ENCODE measurements at regions not wholly inside any gene's neighbourhood (a gene's known extent, or its start where the extent isn't known, plus 50 kb on each side); places are given as distances from the start of the nearest gene placed in this dataset.
A peak's percentile ranks its signal among the peaks of the same experiment; 100 is the strongest.

DNA sequence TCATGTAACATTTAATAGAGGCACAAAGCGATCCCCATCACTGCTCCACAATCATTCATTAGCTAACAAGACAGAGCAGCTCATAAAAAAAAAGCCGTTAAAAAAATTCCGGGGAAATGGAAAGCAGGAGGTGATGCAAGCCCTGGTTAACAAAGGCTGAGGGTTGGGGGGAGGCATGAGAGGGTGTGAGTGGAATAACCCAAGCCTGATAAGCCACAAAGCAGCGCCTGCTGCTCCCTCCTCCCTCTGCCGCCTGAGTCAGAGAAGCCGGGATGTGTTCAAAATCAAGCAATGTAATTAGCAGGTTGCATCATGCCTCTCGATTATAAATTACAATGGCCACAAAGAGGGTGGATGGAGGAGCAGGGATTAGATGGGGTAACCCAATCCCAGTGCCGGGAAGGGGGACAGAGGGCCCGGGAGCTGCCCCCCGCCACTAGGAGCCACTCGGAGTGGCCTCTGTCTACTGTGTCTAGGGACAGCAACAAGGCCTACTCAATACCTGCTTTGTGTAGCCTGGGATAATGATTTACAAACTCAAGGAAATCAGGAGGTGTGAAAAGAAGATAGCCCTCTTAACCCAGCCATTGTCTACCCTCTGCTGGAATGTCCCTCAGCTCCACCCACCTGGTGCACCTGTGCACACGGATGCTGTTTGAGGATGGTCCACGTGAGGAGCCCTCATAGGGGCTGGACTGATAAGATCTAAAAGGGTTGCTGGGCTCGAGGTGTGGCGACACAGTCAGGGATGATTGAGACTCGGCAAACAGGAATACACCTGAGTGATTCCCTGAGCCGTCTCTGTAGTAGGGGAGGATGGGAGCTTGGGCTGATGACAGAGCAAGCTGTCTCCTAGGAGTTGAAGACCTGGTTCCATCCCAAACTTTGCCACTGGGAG, 156.9 kb downstream of the VEGFA start (continued):
- TF ChIP-seq MYC (IDR thresholded peaks at IDR 0.05; ENCODE audit: low read depth, low read length) (peak; percentile 94), MYC (CRISPR knock-in tag; IDR thresholded peaks at IDR 0.05; ENCODE audit: borderline replicate concordance, low read depth) (peak; percentile 95), HDAC1 (IDR thresholded peaks at IDR 0.05) (peak in 1 of 2 experiments; percentile 50; a peak in 1 of 4 replicates), HMG20B (CRISPR knock-in tag; IDR thresholded peaks at IDR 0.05) (no peak), DDX20 (tag; IDR thresholded peaks at IDR 0.05; ENCODE audit: low read depth) (peak; percentile 65), POLR2AphosphoS5 (IDR thresholded peaks at IDR 0.05; ENCODE audit: control insufficient read depth, insufficient read depth, low read depth, low read length) (peak; percentile 47; the same call in 1 of the 2 replicates), ZNF77 (CRISPR knock-in tag; IDR thresholded peaks at IDR 0.05) (no peak), ZEB2 (IDR thresholded peaks at IDR 0.05) (peak; percentile 74), PTRF (tag; IDR thresholded peaks at IDR 0.05) (peak; percentile 78), ELF4 (CRISPR knock-in tag; IDR thresholded peaks at IDR 0.05) (peak; percentile 21; the same call in 1 of the 2 replicates), CBFA2T3 (IDR thresholded peaks at IDR 0.05) (peak; percentile 46), NR2C1 (IDR thresholded peaks at IDR 0.05) (peak; percentile 2; the same call in 1 of the 2 replicates), NR2C1 (tag; IDR thresholded peaks at IDR 0.05) (peak; percentile 79), SRF (CRISPR knock-in tag; IDR thresholded peaks at IDR 0.05) (peak; percentile 24 to 78; a peak in 3 of 4 replicates), ZBTB43 (CRISPR knock-in tag; IDR thresholded peaks at IDR 0.05) (0 out of 2 replicates have a peak, but pooled peaks have one; percentile 66), BCOR (IDR thresholded peaks at IDR 0.05) (0 out of 2 replicates have a peak, but pooled peaks have one; percentile 16), ZNF24 (IDR thresholded peaks at IDR 0.05) (0 out of 2 replicates have a peak, but pooled peaks have one; percentile 44), ZBTB9 (CRISPR knock-in tag; IDR thresholded peaks at IDR 0.05) (peak; percentile 86), YY1 (IDR thresholded peaks at IDR 0.05; ENCODE audit: borderline replicate concordance in 1 of 3, control insufficient read depth in 1 of 3, extremely low read depth in 1 of 3, insufficient read depth in 3 of 3, insufficient read length in 1 of 3, insufficient replicate concordance in 2 of 3, low read depth in 1 of 3, low read length in 2 of 3) (peak in 1 of 3 experiments; percentile 29)
- TF ChIP-seq, protein P1, sequence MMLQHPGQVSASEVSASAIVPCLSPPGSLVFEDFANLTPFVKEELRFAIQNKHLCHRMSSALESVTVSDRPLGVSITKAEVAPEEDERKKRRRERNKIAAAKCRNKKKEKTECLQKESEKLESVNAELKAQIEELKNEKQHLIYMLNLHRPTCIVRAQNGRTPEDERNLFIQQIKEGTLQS (IDR thresholded peaks at IDR 0.05): peak; percentile 100
- TF ChIP-seq, protein P1 (CRISPR knock-in tag; conservative IDR thresholded peaks at IDR 0.05): peak; percentile 83
- TF ChIP-seq, protein P2, sequence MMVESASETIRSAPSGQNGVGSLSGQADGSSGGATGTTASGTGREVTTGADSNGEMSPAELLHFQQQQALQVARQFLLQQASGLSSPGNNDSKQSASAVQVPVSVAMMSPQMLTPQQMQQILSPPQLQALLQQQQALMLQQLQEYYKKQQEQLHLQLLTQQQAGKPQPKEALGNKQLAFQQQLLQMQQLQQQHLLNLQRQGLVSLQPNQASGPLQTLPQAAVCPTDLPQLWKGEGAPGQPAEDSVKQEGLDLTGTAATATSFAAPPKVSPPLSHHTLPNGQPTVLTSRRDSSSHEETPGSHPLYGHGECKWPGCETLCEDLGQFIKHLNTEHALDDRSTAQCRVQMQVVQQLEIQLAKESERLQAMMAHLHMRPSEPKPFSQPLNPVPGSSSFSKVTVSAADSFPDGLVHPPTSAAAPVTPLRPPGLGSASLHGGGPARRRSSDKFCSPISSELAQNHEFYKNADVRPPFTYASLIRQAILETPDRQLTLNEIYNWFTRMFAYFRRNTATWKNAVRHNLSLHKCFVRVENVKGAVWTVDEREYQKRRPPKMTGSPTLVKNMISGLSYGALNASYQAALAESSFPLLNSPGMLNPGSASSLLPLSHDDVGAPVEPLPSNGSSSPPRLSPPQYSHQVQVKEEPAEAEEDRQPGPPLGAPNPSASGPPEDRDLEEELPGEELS (CRISPR knock-in tag; IDR thresholded peaks at IDR 0.05; ENCODE audit: borderline replicate concordance): 0 out of 2 replicates have a peak, but pooled peaks have one; percentile 74

All from K562 (cell line).